ENCODE measurements at regions not wholly inside any gene's neighbourhood (a gene's known extent, or its start where the extent isn't known, plus 50 kb on each side); places are given as distances from the start of the nearest gene placed in this dataset.

DNA sequence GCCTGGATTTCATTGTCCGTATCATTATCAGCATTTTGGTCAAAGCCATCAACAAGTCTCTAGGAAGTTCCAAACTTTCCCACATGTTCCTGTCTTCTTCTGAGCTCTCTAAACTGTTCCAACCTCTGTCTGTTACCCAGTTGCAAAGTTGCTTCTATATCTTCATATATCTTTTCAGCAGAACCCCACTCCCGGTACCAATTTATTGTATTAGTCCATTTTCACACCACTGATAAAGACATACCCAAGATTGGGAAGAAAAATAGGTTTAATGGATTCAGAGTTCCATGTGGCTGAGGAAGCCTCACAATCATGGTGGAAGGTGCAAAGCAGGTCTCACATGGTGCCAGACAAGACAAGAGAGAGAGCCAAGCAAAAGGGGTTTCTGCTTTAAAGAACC, 293.2 kb downstream of the EPM2A start:
- TF ChIP-seq SP1 (IDR thresholded peaks at IDR 0.05) (no peak), SP1 (CRISPR knock-in tag; IDR thresholded peaks at IDR 0.05) (no peak), TAF1 (CRISPR knock-in tag; IDR thresholded peaks at IDR 0.05) (no peak), ZNF274 (CRISPR knock-in tag; IDR thresholded peaks at IDR 0.05) (no peak), ZFYVE20 (CRISPR knock-in tag; IDR thresholded peaks at IDR 0.05; ENCODE audit: borderline replicate concordance, low read depth) (no peak), XBP1 (CRISPR knock-in tag; IDR thresholded peaks at IDR 0.05) (no peak), POLR2AphosphoS2 (IDR thresholded peaks at IDR 0.05; ENCODE audit: low read depth, low read length) (no peak)

Data from HepG2 (cell line).